ENCODE measurements at regions not wholly inside any gene's neighbourhood (a gene's known extent, or its start where the extent isn't known, plus 50 kb on each side); places are given as distances from the start of the nearest gene placed in this dataset.

DNA sequence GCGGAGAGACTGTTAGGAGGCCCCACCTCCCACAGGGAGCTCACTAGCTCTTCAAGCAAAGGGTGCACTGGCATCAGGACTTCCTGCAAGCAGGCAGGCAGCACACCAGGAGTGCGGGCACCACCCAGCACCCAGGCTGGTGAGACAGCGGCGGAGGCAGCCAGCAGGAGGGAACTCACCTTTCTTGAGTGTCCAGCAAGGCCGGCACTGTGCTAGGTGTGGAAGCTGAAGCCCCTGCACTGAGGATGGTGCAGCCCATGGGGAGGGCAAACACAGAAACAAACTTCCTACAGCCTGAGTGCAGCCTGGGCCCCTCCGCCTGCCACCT lies 100.7 kb upstream of the ID2 start:
- Histone ChIP-seq H3K4me2 (no peak overlapping the region), H3K9me3 (no peaks in the 10 kb centered on the region), H3K4me3 (no peak overlapping the region), H3K27ac (0 out of 6 replicates have a peak overlapping the region, but pooled peaks of 1 of the 2 experiments have one; percentile 4), H3K4me1 (no peaks in the 10 kb centered on the region)
- no peak for TF ChIP-seq JUNB (IDR thresholded peaks at IDR 0.05)
- ATAC-seq, result peak; percentile 7 to 10; a peak in 2 of 6 replicates
- DNase-seq (ENCODE audit: low read depth in 1 of 2, low spot score in 1 of 2), result no peak
- FAIRE-seq, result no peak
- POLR2A ChIA-PET, result interaction anchor here (0.8 kb wide), 1 partner anchor 100 kb away, joined by 3 read pairs; the partner anchor contains the start of gene ID2
- CTCF ChIA-PET, result interaction anchor here (0.8 to 1.7 kb wide), 3 partner anchors 10 to 61 kb away, joined by 3 to 5 read pairs (median 4); no protein-coding TSS in a partner anchor
- 98% methylated on average over 6 of the region's 6 CpGs for WGBS (ENCODE audit: missing lambda C conversion rate)

DNA sequence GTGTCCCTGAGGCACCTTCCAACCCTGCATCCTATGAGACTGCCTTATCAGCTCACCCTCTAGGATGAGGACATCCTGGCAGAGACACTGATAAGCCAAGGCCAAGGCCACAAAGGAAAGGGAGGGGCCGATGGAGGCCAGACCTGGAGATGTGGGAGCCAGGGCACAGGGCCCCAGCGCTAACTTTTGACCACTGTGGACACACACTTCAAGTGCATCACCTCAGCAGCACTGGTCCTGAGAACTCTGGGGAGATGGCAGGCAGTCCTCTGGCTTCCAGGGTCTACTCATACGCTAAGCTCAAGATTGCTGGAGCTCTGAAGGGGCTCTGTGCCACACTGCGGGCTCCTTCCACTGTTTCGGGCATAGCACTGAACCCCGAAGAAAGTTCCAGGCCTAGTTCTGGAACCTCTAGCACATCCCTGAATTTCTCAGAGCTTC lies 100.2 kb upstream of the ID2 start:
- ATAC-seq (peak in 1 of 2 experiments; percentile 12; a peak in 1 of 6 replicates), FAIRE-seq (no peak), DNase-seq (ENCODE audit: low read depth in 1 of 2, low spot score in 1 of 2) (no peak)
- Histone ChIP-seq H3K4me3 (no peak overlapping the region), H3K27ac (0 out of 6 replicates have a peak overlapping the region, but pooled peaks of 1 of the 2 experiments have one; percentile 4), H3K4me2 (no peak overlapping the region), H3K9me3 (no peaks in the 10 kb centered on the region), H3K4me1 (no peaks in the 10 kb centered on the region)
- TF ChIP-seq CHD2 (IDR thresholded peaks at IDR 0.05; ENCODE audit: low read length, partially characterized antibody), result no peak
- no peak for TF ChIP-seq PHF8 (IDR thresholded peaks at IDR 0.05; ENCODE audit: borderline replicate concordance, low read depth)
- TF ChIP-seq EHMT2 (IDR thresholded peaks at IDR 0.05; ENCODE audit: low read depth), result no peak
- no peak for TF ChIP-seq SMC3 (IDR thresholded peaks at IDR 0.05)
- no peak for TF ChIP-seq CHD4 (IDR thresholded peaks at IDR 0.05; ENCODE audit: borderline replicate concordance)
- TF ChIP-seq RFX5 (IDR thresholded peaks at IDR 0.05), result no peak
- TF ChIP-seq JUN (IDR thresholded peaks at IDR 0.05), result no peak
- no peak for TF ChIP-seq CBX8 (IDR thresholded peaks at IDR 0.05)
- TF ChIP-seq, protein P1, sequence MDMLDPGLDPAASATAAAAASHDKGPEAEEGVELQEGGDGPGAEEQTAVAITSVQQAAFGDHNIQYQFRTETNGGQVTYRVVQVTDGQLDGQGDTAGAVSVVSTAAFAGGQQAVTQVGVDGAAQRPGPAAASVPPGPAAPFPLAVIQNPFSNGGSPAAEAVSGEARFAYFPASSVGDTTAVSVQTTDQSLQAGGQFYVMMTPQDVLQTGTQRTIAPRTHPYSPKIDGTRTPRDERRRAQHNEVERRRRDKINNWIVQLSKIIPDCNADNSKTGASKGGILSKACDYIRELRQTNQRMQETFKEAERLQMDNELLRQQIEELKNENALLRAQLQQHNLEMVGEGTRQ (IDR thresholded peaks at IDR 0.05), result no peak
- no peak for TF ChIP-seq ZNF302 (CRISPR knock-in tag; IDR thresholded peaks at IDR 0.05)
- TF ChIP-seq CBX2 (IDR thresholded peaks at IDR 0.05; ENCODE audit: borderline replicate concordance, low read depth), result no peak
- no peak for TF ChIP-seq POLR2A (IDR thresholded peaks at IDR 0.05; ENCODE audit: low read length)
- no peak for TF ChIP-seq FOXS1 (CRISPR knock-in tag; IDR thresholded peaks at IDR 0.05)
- no peak for TF ChIP-seq RCOR1 (IDR thresholded peaks at IDR 0.05; ENCODE audit: low read depth, low read length)
- no peak for TF ChIP-seq RARB (CRISPR knock-in tag; IDR thresholded peaks at IDR 0.05)
- TF ChIP-seq HOXB5 (CRISPR knock-in tag; IDR thresholded peaks at IDR 0.05), result no peak
- no peak for TF ChIP-seq HDAC2 (IDR thresholded peaks at IDR 0.05)
- TF ChIP-seq HEYL (CRISPR knock-in tag; IDR thresholded peaks at IDR 0.05), result no peak
- CTCF ChIA-PET, result interaction anchor here (1.7 kb wide), 1 partner anchor 10 kb away, joined by 5 read pairs; no protein-coding TSS in a partner anchor
- 88% methylated on average over 6 of the region's 6 CpGs for WGBS (ENCODE audit: missing lambda C conversion rate)
- POLR2A ChIA-PET, result no interaction called here

DNA sequence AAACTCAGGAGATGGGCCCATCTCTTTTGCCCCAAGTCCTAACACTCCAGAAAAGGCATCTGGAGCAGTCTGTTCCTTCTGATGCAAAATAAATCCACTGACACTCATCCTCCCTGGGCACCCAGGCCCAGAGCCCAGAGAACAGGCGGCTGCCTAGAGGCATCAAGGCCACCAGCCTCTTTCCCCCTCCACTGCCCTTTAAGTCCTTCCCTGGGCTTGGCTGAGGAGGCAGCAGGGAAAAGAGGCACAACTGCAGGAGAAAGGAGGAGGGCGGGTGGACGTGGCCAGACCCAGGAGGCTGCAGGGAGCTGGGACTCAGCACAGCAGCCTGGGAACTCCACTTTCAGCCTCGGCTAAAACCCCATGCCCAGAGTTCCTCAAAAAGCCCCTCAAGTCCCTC lies 99.7 kb upstream of the ID2 start:
- no peak overlapping the region for H3K4me3 ChIP-seq
- no peak for FAIRE-seq
- no peak for DNase-seq (ENCODE audit: low read depth in 1 of 2, low spot score in 1 of 2)
- no peak overlapping the region for H3K4me2 ChIP-seq
- ChIA-PET POLR2A (no interaction called here), CTCF (interaction anchor here (1.7 kb wide), 1 partner anchor 10 kb away, joined by 5 read pairs; no protein-coding TSS in a partner anchor)
- H3K27ac ChIP-seq, result 0 out of 6 replicates have a peak overlapping the region, but pooled peaks of 1 of the 2 experiments have one; percentile 27
- H3K9me3 ChIP-seq, result no peaks in the 10 kb centered on the region
- WGBS (ENCODE audit: missing lambda C conversion rate), result 82% methylated on average over 4 of the region's 4 CpGs
- H3K4me1 ChIP-seq, result no peaks in the 10 kb centered on the region
- no peak for ATAC-seq
- TF ChIP-seq CHD2 (IDR thresholded peaks at IDR 0.05; ENCODE audit: low read length, partially characterized antibody) (no peak), RFX5 (IDR thresholded peaks at IDR 0.05) (no peak), CEBPB (IDR thresholded peaks at IDR 0.05) (no peak), NR3C1 (IDR thresholded peaks at IDR 0.05) (no peak), ESRRA (IDR thresholded peaks at IDR 0.05; ENCODE audit: borderline replicate concordance, low read length) (no peak), NPAS2 (CRISPR knock-in tag; IDR thresholded peaks at IDR 0.05; ENCODE audit: borderline replicate concordance) (no peak), FOSB (CRISPR knock-in tag; IDR thresholded peaks at IDR 0.05) (no peak), RAD21 (conservative IDR thresholded peaks at IDR 0.05 in 1 of 2, IDR thresholded peaks at IDR 0.05 in 1 of 2) (no peak), RCOR1 (IDR thresholded peaks at IDR 0.05; ENCODE audit: low read depth, low read length) (no peak)
- TF ChIP-seq, protein P2, sequence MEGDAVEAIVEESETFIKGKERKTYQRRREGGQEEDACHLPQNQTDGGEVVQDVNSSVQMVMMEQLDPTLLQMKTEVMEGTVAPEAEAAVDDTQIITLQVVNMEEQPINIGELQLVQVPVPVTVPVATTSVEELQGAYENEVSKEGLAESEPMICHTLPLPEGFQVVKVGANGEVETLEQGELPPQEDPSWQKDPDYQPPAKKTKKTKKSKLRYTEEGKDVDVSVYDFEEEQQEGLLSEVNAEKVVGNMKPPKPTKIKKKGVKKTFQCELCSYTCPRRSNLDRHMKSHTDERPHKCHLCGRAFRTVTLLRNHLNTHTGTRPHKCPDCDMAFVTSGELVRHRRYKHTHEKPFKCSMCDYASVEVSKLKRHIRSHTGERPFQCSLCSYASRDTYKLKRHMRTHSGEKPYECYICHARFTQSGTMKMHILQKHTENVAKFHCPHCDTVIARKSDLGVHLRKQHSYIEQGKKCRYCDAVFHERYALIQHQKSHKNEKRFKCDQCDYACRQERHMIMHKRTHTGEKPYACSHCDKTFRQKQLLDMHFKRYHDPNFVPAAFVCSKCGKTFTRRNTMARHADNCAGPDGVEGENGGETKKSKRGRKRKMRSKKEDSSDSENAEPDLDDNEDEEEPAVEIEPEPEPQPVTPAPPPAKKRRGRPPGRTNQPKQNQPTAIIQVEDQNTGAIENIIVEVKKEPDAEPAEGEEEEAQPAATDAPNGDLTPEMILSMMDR (IDR thresholded peaks at IDR 0.05), result no peak
- TF ChIP-seq, protein P3, sequence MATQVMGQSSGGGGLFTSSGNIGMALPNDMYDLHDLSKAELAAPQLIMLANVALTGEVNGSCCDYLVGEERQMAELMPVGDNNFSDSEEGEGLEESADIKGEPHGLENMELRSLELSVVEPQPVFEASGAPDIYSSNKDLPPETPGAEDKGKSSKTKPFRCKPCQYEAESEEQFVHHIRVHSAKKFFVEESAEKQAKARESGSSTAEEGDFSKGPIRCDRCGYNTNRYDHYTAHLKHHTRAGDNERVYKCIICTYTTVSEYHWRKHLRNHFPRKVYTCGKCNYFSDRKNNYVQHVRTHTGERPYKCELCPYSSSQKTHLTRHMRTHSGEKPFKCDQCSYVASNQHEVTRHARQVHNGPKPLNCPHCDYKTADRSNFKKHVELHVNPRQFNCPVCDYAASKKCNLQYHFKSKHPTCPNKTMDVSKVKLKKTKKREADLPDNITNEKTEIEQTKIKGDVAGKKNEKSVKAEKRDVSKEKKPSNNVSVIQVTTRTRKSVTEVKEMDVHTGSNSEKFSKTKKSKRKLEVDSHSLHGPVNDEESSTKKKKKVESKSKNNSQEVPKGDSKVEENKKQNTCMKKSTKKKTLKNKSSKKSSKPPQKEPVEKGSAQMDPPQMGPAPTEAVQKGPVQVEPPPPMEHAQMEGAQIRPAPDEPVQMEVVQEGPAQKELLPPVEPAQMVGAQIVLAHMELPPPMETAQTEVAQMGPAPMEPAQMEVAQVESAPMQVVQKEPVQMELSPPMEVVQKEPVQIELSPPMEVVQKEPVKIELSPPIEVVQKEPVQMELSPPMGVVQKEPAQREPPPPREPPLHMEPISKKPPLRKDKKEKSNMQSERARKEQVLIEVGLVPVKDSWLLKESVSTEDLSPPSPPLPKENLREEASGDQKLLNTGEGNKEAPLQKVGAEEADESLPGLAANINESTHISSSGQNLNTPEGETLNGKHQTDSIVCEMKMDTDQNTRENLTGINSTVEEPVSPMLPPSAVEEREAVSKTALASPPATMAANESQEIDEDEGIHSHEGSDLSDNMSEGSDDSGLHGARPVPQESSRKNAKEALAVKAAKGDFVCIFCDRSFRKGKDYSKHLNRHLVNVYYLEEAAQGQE (IDR thresholded peaks at IDR 0.05), result no peak
